Fibroblast of gingiva (primary cell): ENCODE measurements at regions not wholly inside any gene's neighbourhood (a gene's known extent, or its start where the extent isn't known, plus 50 kb on each side); places are given as distances from the start of the nearest gene placed in this dataset.
A peak's percentile ranks its signal among the peaks of the same experiment; 100 is the strongest.
"Not testable (repeated sequence)": the region's sequence is repeated elsewhere in the genome, so short reads cannot be mapped to it uniquely, and the experiment has no call there.

Experiments
- DNase-seq: peaks from one replicate; pipeline ENCODE4 v3.0.0-alpha.2; 2011; ENCODE audit warnings: low read depth

DNA sequence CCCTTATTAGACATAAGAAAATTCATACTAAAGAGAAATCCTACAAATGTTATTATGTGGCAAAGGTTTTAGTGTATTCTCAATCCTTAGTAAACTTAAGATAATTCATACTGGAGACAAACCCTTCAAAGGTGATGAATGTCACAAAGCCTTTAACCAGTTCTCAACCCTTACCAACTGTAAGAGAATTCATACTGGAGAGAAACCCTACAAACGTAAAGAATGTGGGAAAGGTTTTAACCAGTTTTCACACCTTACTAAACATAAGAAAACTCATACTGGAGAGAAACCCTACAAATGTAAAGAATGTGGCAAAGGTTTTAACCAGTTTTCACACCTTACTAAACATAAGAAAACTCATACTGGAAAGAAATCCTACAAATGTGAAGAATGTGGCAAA is 93.2 kb downstream of the ZNF680 start:
- DNase-seq: no peak

DNA sequence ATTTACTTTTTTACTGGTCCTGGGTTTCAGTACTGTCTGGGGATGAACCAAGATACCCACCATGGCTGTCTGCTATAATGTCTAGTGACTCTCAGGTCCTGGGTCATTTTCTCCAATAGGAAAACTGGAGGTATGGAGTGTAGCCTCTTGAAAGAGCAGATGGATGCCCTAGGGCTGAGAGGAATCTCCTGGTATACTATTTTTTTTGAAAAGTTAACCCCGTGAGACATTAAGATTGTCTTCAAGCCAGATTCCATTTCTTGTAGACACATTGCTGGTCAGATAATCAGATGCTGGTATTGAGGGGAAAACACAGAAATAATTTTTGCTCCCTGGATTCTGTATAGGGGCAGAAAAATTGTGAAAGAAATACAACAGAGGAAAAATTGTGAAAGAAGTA is 97.3 kb downstream of the ZNF680 start:
- DNase-seq: no peak

DNA sequence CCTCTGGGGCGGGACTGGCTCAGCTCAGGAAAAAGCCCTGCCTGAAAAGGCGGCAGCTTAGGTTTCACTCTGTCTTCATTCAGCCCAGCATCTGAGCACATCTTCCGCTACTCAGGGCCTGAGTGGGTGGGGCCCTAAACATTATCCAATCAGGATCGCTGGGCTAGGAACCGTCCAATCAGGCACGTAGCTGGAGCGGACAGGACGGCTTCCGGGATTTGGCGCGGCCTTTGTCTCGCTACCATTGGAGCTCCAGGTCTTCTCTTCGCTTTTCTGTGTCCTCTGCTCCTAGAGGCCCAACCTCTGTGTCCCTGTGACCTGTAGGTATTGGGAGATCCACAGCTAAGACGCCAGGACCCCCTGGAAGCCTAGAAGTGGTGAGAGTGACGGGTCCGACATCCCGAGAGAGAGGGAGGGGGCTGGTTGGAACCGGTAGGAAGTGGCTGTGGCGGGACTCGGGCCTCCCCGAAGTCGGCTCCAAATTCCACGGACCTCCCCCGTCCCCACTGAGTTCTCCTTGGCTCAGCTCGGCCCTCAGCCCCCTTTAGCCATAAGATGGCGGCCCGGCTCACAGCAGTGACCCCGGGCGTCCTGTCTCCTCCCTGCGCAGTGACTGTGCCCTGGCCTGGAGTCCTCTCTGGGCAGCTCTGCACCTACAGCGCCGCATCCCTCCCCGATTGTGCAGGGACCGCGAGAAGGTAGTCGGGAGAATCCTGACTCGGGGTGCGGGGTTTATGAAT is 99.1 kb downstream of the ZNF680 start:
- peak; percentile 60 for DNase-seq

DNA sequence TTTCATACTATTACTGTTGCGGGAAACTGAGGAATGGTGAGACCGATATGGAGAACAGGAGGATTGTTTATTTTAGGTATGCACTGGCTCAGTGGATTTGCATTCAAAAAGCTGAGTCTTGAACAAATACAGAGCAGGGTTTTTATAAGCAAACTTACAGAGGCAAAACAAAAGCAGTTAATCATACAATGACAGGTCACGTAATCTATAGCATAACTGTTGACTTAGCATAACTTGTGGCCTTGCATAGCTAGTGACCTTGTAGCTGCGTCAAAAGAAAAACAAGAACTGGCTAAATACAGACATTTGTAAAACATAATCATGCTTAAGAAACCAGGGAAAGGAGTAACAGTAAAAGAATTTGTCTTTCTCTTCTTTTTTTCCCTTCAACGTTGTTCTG is 103.0 kb downstream of the ZNF680 start:
- not testable (repeated sequence) for DNase-seq

DNA sequence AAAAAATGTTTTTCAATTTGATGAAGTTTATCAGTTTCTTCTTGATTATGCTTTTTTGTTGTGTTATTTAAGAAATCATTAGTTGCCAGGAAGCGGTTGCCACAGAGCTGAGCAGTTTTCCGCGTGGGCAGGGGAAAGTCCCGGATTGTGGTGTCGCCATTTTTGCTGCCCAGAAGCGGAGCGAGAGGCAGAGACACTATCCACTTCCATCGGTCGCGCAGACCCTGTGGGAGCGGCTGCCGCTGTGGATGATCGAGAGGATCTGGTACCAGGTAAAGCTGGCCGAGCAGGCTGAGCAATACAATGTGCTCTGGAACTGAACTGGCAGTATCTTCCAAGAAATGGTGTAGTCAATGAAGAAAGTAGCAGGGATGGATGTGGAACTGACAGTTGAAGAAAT is 119.8 kb downstream of the ZNF736 start:
- DNase-seq: no peak

DNA sequence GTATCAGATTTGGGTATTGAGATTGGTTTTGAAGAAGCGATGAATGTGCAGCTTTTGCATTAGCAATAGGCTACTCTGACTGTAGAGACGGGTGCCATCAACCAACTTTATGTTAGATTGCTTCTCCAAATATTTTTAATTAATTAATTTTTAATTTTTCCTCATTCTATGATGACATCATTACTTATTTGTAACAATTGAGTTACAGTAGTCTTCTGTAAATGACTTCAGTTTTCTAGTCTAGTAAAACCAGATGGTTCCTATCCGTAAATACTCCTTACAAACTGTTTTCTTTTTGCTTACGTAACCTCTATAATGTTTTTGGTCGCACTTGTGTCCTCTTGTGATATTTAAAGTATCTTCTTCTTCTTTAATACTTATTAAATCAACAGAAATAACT is 118.1 kb downstream of the ZNF736 start:
- no peak for DNase-seq

DNA sequence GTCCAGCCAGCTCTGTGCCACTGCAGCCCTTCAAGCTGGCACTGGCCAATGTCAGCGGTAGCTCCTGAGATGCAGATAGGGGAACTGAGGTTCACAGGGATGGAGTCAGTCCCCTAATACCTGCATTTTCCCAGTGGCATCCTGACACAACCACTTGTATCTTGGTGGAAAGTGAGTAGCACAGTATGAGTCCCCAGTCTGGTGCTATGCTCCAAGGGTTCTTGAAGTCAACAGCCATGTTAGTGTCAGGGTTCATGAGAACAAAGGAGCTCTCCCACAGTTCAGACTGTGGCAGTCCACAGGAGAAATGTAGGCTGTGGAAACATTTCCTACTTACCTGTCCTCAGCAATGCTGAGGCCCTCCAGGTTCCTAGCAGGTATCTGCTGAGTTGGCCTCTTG is 115.5 kb downstream of the ZNF736 start:
- DNase-seq: no peak

DNA sequence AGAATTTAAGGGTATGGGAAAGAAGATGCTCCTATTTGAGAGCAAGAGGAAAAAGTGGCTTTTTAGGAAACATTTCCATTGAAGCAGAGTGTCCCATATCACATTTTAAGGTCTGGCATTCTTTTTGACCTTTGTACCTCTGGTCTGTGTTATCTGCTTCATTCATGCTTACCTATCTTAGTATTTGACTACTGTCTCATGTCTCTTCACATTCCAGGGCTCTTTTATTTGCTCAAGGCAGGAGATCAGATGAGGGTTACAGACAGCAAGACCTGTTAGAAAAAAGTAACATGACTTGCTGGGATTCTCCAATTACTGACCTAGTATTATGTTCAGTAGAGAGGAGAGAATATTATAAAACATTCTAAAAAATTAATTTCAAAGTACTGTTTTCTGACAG is 111.7 kb downstream of the ZNF736 start:
- not testable (repeated sequence) for DNase-seq

DNA sequence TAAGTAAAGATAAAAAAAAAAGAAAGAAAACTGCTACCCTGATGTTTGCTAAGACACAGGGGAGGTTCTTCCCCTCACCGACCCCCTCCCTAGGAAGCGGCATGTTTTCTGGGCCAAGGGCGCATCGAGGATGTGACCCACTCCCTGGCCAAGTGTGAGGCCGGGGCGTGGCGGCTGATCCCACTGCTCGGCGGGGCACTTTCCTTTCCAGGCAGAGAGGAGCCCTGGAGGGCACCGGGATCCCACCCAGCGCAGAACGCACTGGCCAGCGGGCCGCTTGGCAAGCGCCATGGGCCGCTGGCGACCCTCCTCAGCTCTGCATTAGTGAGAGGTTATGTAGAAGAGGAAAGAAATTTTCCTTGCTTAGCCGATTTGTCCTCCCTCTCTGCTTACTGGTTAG is 93.4 kb downstream of the ZNF736 start:
- no peak for DNase-seq
